MM.1S (cell line): ENCODE measurements at regions not wholly inside any gene's neighbourhood (a gene's known extent, or its start where the extent isn't known, plus 50 kb on each side); places are given as distances from the start of the nearest gene placed in this dataset.

Experiments used
- DNase-seq: peaks from one replicate; pipeline ENCODE4 v3.0.0-alpha.2; 2015
- H2AFZ ChIP-seq: fragments of 300-600 bp; sonication (generic); 2 replicates; pipeline ENCODE4 v1.6.0; 2016; ENCODE audit warnings: antibody characterized with exemption, low read length
- H3F3A ChIP-seq: fragments of 300-600 bp; sonication (generic); 2 replicates; pipeline ENCODE4 v1.6.1; 2016; ENCODE audit warnings: mild to moderate bottlenecking, antibody characterized with exemption, low read length, moderate library complexity, mixed read lengths; ENCODE audit not compliant: insufficient read depth
- H3K27ac ChIP-seq: fragments of 300-600 bp; sonication (generic); 2 replicates; pipeline ENCODE4 v1.5.1; 2016; ENCODE audit warnings: mild to moderate bottlenecking, low read length
- H3K27me3 ChIP-seq: fragments of 300-600 bp; sonication (generic); replicated peaks from 2 replicates; pipeline ENCODE4 v1.6.0; 2016; ENCODE audit warnings: low read length; ENCODE audit not compliant: insufficient read depth
- H3K36me3 ChIP-seq: fragments of 300-600 bp; sonication (generic); replicated peaks from 2 replicates; pipeline ENCODE4 v1.6.1; 2016; ENCODE audit warnings: mild to moderate bottlenecking, low read length, mixed read lengths; ENCODE audit not compliant: insufficient read depth
- H3K4me1 ChIP-seq: fragments of 300-600 bp; sonication (generic); 2 replicates; pipeline ENCODE4 v1.6.1; 2016; ENCODE audit warnings: low read length, mixed read lengths
- H3K4me2 ChIP-seq: fragments of 300-600 bp; sonication (generic); 2 replicates; pipeline ENCODE4 v1.6.0; 2016; ENCODE audit warnings: low read depth, low read length
- H3K4me3 ChIP-seq: fragments of 300-600 bp; sonication (generic); 2 replicates; pipeline ENCODE4 v1.5.1; 2016; ENCODE audit warnings: low read length, mixed read lengths
- H3K79me2 ChIP-seq: fragments of 300-600 bp; sonication (generic); 2 replicates; pipeline ENCODE4 v1.6.1; 2016; ENCODE audit warnings: mixed run types, low read length, mixed read lengths
- H3K9ac ChIP-seq: fragments of 300-600 bp; sonication (generic); 2 replicates; pipeline ENCODE4 v1.6.1; 2016; ENCODE audit warnings: low read length, mixed read lengths
- H3K9me2 ChIP-seq: fragments of 300-600 bp; sonication (generic); replicated peaks from 2 replicates; pipeline ENCODE4 v1.6.1; 2016; ENCODE audit warnings: mild to moderate bottlenecking, low read length, mixed read lengths; ENCODE audit not compliant: insufficient read depth
- H3K9me3 ChIP-seq: fragments of 300-600 bp; sonication (generic); replicated peaks from 2 replicates; pipeline ENCODE4 v1.6.1; 2016; ENCODE audit warnings: mild to moderate bottlenecking, low read length, mixed read lengths; ENCODE audit not compliant: insufficient read depth
- H4K20me1 ChIP-seq: fragments of 300-600 bp; sonication (generic); 2 replicates; pipeline ENCODE4 v1.6.1; 2016; ENCODE audit warnings: mild to moderate bottlenecking, low read length, moderate library complexity, mixed read lengths; ENCODE audit not compliant: insufficient read depth
- EZH2 ChIP-seq: fragments of 300-600 bp; sonication (generic); optimal IDR thresholded peaks from 2 replicates; pipeline ENCODE3; 2017; ENCODE audit warnings: low read depth, mild to moderate bottlenecking, antibody characterized with exemption, low read length, mixed read lengths
- EZH2phosphoT487 ChIP-seq: fragments of 300-600 bp; sonication (generic); IDR thresholded peaks from 2 replicates; pipeline ENCODE4 v1.6.1; 2018; ENCODE audit warnings: antibody characterized with exemption, low read length
- TF ChIP-seq, protein P1 (sequence below): fragments of 300-600 bp; sonication (generic); IDR thresholded peaks from 2 replicates; pipeline ENCODE4 v1.5.1; 2016; ENCODE audit warnings: antibody characterized with exemption, low read length, mixed read lengths

DNA sequence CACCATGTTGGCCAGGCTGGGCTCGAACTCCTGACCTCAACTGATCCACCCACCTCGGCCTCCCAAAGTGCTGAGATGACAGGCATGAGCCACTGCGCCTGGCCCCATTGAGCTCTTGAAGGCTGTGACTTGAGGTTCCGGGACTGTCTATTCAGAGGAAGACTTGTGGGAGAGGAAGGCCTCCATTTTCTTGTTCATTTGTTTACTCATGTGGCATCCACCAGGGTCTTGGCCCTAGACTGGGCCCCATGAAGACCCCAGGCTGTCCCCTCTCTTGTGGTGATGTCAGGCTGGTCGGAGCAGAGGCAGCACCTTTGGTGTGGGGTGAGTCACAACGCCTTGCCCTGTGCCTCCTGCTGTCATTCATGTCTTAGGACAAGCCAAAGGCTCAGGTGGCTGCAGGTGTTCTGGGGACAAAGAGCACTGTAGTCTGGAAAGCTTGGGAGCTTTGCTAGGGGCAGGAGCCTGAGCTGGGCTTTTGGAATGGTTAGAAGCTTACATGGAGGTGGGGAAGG is 224.6 kb upstream of the C1orf174 start:
- H3K27me3 ChIP-seq = peaks cover 92% of the 10 kb centered on the region

DNA sequence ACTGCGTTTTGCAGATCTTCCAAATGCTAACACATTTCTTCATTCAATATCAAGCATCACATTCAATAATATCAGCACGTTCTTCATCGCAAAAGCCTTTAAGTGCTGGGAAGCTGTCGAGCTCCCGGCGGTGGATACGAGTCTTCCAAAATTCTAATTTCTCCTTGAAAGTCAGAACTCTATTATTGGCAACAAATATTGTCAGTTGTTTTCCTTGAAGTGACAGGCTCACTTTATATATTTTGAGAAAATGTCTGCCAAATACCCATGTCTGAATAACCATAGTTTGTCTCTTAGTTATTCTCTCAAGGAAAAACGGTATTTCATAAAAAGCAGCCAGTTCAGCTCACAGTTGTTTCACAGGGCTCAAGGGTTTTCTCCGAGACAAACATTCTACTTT is 226.2 kb upstream of the C1orf174 start:
- Histone ChIP-seq H3K4me3 (no peak overlapping the region), H2AFZ (no peak overlapping the region), H3F3A (no peaks in the 10 kb centered on the region), H3K36me3 (no peaks in the 10 kb centered on the region), H3K9ac (no peak overlapping the region), H3K27me3 (peaks cover 92% of the 10 kb centered on the region), H3K79me2 (no peaks in the 10 kb centered on the region), H3K27ac (no peak overlapping the region), H3K4me2 (no peak overlapping the region), H4K20me1 (no peaks in the 10 kb centered on the region), H3K9me2 (no peaks in the 10 kb centered on the region), H3K9me3 (no peaks in the 10 kb centered on the region), H3K4me1 (no peaks in the 10 kb centered on the region)
- TF ChIP-seq EZH2phosphoT487 = no peak
- no peak for TF ChIP-seq EZH2
- TF ChIP-seq, protein P1, sequence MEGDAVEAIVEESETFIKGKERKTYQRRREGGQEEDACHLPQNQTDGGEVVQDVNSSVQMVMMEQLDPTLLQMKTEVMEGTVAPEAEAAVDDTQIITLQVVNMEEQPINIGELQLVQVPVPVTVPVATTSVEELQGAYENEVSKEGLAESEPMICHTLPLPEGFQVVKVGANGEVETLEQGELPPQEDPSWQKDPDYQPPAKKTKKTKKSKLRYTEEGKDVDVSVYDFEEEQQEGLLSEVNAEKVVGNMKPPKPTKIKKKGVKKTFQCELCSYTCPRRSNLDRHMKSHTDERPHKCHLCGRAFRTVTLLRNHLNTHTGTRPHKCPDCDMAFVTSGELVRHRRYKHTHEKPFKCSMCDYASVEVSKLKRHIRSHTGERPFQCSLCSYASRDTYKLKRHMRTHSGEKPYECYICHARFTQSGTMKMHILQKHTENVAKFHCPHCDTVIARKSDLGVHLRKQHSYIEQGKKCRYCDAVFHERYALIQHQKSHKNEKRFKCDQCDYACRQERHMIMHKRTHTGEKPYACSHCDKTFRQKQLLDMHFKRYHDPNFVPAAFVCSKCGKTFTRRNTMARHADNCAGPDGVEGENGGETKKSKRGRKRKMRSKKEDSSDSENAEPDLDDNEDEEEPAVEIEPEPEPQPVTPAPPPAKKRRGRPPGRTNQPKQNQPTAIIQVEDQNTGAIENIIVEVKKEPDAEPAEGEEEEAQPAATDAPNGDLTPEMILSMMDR = no peak
- no peak for DNase-seq

More for the DNA sequence above, 224.6 kb upstream of the C1orf174 start:
- Histone ChIP-seq H3F3A (no peaks in the 10 kb centered on the region), H4K20me1 (no peaks in the 10 kb centered on the region), H3K9me3 (no peaks in the 10 kb centered on the region), H3K9ac (no peak overlapping the region), H3K9me2 (no peaks in the 10 kb centered on the region), H3K27ac (no peak overlapping the region), H2AFZ (no peak overlapping the region), H3K4me3 (no peak overlapping the region), H3K4me1 (no peaks in the 10 kb centered on the region), H3K36me3 (no peaks in the 10 kb centered on the region), H3K79me2 (no peaks in the 10 kb centered on the region), H3K4me2 (no peak overlapping the region)
- DNase-seq = no peak
- TF ChIP-seq EZH2 (no peak), EZH2phosphoT487 (no peak)
- TF ChIP-seq, protein P1 = no peak

DNA sequence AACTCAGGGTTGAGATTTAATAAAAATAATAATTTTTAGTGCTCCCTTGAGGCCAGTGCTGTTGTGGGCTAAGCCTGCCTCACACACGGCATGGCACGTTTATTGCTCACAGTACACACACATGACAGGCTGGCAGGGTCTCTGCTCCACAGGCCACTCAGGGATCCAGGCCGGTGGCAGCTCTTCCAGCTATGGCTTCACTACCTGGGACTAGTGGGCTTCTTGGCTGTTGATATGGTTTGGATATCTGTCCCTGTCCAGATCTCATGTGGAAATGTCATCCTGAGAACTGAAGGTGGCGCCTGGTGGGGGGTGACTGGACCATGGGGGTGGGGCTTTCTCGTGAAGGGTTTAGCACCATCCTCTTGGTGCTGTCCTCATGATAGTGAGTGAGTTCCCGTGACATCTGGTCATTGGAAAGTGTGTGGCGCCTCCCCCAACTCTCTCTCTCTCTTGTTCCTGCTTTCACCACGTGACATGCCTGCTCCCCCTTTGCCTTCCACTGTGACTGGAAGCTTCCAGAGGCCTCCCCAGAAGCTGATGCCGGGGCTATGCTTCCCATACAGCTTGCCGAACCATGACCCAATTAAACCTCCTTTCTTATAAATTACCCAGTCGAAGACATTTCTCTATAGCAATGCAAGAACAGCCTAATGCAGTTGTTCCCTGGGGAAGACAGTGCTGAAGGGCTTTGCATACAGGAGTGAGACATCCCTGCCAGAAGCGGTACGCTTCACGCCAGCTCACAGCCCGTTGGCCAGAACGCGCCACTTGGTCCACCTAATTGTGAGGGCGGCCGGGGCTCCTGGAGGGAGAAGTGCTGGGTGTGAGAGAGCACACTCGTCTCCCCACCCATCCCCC is 226.9 kb upstream of the C1orf174 start:
- no peaks in the 10 kb centered on the region for H3K9me3 ChIP-seq
- no peak overlapping the region for H3K9ac ChIP-seq
- no peaks in the 10 kb centered on the region for H3K36me3 ChIP-seq
- H3K27me3 ChIP-seq = peaks cover 92% of the 10 kb centered on the region
- no peaks in the 10 kb centered on the region for H3K4me1 ChIP-seq
- no peak overlapping the region for H3K27ac ChIP-seq
- no peaks in the 10 kb centered on the region for H3K79me2 ChIP-seq
- H3K4me2 ChIP-seq = no peak overlapping the region
- DNase-seq = no peak
- H2AFZ ChIP-seq = no peak overlapping the region
- TF ChIP-seq, protein P1 = no peak
- TF ChIP-seq EZH2 = no peak
- no peak for TF ChIP-seq EZH2phosphoT487
- no peaks in the 10 kb centered on the region for H3F3A ChIP-seq
- H3K4me3 ChIP-seq = no peak overlapping the region
- H4K20me1 ChIP-seq = no peaks in the 10 kb centered on the region
- H3K9me2 ChIP-seq = no peaks in the 10 kb centered on the region
